ENCODE measurements at regions not wholly inside any gene's neighbourhood (a gene's known extent, or its start where the extent isn't known, plus 50 kb on each side); places are given as distances from the start of the nearest gene placed in this dataset.
"Not testable (repeated sequence)": the region's sequence is repeated elsewhere in the genome, so short reads cannot be mapped to it uniquely, and the experiment has no call there.

GRCh38 chr16:26595199-26595598 lies 471.5 kb upstream of the C16orf82 start:
- TF ChIP-seq, protein P1, sequence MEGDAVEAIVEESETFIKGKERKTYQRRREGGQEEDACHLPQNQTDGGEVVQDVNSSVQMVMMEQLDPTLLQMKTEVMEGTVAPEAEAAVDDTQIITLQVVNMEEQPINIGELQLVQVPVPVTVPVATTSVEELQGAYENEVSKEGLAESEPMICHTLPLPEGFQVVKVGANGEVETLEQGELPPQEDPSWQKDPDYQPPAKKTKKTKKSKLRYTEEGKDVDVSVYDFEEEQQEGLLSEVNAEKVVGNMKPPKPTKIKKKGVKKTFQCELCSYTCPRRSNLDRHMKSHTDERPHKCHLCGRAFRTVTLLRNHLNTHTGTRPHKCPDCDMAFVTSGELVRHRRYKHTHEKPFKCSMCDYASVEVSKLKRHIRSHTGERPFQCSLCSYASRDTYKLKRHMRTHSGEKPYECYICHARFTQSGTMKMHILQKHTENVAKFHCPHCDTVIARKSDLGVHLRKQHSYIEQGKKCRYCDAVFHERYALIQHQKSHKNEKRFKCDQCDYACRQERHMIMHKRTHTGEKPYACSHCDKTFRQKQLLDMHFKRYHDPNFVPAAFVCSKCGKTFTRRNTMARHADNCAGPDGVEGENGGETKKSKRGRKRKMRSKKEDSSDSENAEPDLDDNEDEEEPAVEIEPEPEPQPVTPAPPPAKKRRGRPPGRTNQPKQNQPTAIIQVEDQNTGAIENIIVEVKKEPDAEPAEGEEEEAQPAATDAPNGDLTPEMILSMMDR (conservative IDR thresholded peaks at IDR 0.05; ENCODE audit: low read depth), result no peak
- CTCF ChIA-PET, result no interaction called here
- POLR2A ChIA-PET (ENCODE audit: low non-redundant PET), result no interaction called here
- no peak for DNase-seq (ENCODE audit: low spot score)
- no peak overlapping the region for H3K27ac ChIP-seq

GRCh38 chr16:26596033-26596432 lies 470.7 kb upstream of the C16orf82 start:
- CTCF ChIA-PET; DNase-seq (ENCODE audit: low spot score); POLR2A ChIA-PET (ENCODE audit: low non-redundant PET); H3K27ac ChIP-seq: not testable (repeated sequence)

GRCh38 chr16:26598061-26598460 lies 468.7 kb upstream of the C16orf82 start:
- CTCF ChIA-PET, result no interaction called here

DNA sequence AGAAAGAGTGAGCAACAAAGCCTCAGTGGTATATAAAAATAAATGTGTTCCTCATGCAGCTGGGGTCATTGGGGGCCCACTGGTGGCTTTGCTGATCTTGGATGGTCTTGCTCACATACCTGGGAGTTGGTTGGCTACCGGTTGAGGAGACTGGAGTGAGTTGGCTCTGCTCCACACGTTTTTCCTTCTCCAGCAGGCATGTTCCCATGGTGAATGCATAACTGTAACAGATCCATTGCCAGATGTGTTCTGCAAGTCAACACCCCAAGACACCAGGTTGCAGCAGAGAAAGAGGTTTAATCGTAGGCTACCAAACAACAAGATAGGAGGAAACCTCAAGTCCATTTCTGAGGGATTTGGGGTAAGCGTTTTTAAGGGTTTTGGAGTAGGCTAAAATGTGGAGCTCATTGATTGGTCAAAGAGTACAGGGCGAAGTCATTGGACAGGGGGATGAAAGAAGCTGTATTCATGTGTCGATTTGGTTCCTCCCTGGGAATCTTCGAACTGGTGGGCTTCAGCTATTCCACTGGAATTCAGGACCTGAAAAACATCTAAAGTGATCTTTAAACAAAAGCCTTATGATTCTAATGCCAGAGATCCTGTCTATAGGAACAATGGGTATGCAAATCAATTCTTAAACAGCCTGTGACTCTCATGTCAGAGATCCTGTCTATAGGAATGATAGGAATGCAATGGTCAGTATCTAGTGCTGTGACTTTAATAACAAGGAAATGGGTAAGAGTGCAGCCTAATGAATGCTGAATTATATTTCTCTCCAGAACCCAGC lies 467.5 kb upstream of the C16orf82 start:
- ChIA-PET CTCF (no interaction called here), POLR2A (ENCODE audit: low non-redundant PET) (no interaction called here)
- no peak overlapping the region for H3K27ac ChIP-seq
- TF ChIP-seq, protein P1 (conservative IDR thresholded peaks at IDR 0.05; ENCODE audit: low read depth), result no peak
- no peak for DNase-seq (ENCODE audit: low spot score)

More at GRCh38 chr16:26598061-26598460, 468.7 kb upstream of the C16orf82 start:
- no peak for DNase-seq (ENCODE audit: low spot score)
- H3K27ac ChIP-seq, result no peak overlapping the region
- TF ChIP-seq, protein P1 (conservative IDR thresholded peaks at IDR 0.05; ENCODE audit: low read depth), result no peak
- POLR2A ChIA-PET (ENCODE audit: low non-redundant PET), result no interaction called here

GRCh38 chr16:26599785-26600104 lies 467.0 kb upstream of the C16orf82 start:
- POLR2A ChIA-PET (ENCODE audit: low non-redundant PET), result no interaction called here
- no peak overlapping the region for H3K27ac ChIP-seq
- CTCF ChIA-PET, result no interaction called here

DNA sequence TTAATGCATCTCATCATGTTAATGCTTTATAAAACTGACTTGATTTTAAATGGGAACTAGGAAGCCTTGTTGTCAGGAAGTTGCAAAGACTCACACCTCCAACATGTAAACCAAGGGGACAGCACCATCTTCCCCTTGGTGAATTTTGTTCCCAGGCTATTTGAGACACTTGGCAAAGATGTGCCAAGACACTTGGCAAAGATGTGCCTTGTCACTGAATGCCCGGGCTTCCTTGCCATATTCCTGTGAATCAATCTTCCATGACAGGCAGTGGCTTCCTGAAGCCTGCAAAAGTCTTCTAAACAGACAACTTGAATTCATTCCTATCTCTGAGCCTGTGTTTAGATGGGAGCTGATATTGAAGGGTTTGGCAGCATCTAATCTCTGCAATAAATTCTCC lies 465.4 kb upstream of the C16orf82 start:
- TF ChIP-seq, protein P1 (conservative IDR thresholded peaks at IDR 0.05; ENCODE audit: low read depth), result no peak
- CTCF ChIA-PET, result no interaction called here
- POLR2A ChIA-PET (ENCODE audit: low non-redundant PET), result no interaction called here
- no peak for DNase-seq (ENCODE audit: low spot score)
- no peak overlapping the region for H3K27ac ChIP-seq

More at GRCh38 chr16:26599785-26600104, 467.0 kb upstream of the C16orf82 start:
- TF ChIP-seq, protein P1 (conservative IDR thresholded peaks at IDR 0.05; ENCODE audit: low read depth), result no peak
- no peak for DNase-seq (ENCODE audit: low spot score)

- TF ChIP-seq, protein P1 (conservative IDR thresholded peaks at IDR 0.05; ENCODE audit: low read depth), result no peak
- POLR2A ChIA-PET (ENCODE audit: low non-redundant PET), result no interaction called here
- DNase-seq (ENCODE audit: low spot score), result no peak
- no peak overlapping the region for H3K27ac ChIP-seq
- CTCF ChIA-PET, result no interaction called here
Observed at GRCh38 chr16:26605626-26606271, 461.0 kb upstream of the C16orf82 start.
